GM12873 (cell line): ENCODE measurements at regions not wholly inside any gene's neighbourhood (a gene's known extent, or its start where the extent isn't known, plus 50 kb on each side); places are given as distances from the start of the nearest gene placed in this dataset.

Experiments
- TF ChIP-seq, protein P1 (sequence below): IDR thresholded peaks from 2 replicates; pipeline ENCODE4 v1.5.1; 2012; ENCODE audit warnings: low read depth, mild to moderate bottlenecking, moderate library complexity, low read length, control low read depth; ENCODE audit not compliant: insufficient read depth; ENCODE audit errors: missing control alignments

- TF ChIP-seq, protein P1, sequence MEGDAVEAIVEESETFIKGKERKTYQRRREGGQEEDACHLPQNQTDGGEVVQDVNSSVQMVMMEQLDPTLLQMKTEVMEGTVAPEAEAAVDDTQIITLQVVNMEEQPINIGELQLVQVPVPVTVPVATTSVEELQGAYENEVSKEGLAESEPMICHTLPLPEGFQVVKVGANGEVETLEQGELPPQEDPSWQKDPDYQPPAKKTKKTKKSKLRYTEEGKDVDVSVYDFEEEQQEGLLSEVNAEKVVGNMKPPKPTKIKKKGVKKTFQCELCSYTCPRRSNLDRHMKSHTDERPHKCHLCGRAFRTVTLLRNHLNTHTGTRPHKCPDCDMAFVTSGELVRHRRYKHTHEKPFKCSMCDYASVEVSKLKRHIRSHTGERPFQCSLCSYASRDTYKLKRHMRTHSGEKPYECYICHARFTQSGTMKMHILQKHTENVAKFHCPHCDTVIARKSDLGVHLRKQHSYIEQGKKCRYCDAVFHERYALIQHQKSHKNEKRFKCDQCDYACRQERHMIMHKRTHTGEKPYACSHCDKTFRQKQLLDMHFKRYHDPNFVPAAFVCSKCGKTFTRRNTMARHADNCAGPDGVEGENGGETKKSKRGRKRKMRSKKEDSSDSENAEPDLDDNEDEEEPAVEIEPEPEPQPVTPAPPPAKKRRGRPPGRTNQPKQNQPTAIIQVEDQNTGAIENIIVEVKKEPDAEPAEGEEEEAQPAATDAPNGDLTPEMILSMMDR: no peak
Observed at GRCh38 chr14:66405158-66405557, 81.0 kb upstream of the CCDC196 start.

GRCh38 chr14:66413901-66414300 lies 72.3 kb upstream of the CCDC196 start:
- TF ChIP-seq, protein P1: no peak

GRCh38 chr14:66414511-66414910 lies 71.7 kb upstream of the CCDC196 start:
- TF ChIP-seq, protein P1: no peak

DNA sequence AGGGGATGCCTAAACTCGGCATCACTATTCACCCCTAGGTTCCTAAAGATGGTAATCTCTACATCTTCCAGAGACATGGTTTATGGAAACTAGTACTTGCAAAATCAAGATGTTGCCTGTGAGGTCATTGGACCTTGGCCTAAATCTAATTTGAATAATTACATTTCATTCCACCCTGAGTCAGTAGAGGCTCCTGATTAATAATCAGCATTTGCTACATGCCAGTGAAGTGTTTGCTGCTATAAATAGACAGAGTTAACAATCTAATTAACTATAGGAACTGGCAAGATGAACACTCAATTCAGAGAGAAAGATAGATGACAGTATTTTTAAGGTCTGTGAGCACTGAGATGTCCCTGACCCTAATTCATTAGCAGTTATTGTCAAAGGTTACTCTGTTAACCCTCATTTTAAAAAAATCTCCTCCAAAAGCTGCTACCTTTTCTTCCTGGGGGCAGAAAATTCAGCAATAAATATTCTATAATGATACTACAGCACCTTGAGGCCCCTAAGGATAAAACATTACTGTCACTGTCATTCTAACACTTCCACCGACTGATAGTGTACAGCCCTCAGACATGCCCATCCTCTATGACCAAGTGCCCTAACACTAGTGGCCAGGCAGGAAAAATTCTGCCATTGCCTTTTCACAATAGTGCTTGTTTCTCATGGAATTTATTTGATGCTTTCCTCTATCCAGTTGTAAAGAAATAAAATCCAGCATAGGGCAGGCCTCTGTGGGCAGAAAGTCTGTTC lies 65.7 kb upstream of the CCDC196 start:
- TF ChIP-seq, protein P1: no peak

DNA sequence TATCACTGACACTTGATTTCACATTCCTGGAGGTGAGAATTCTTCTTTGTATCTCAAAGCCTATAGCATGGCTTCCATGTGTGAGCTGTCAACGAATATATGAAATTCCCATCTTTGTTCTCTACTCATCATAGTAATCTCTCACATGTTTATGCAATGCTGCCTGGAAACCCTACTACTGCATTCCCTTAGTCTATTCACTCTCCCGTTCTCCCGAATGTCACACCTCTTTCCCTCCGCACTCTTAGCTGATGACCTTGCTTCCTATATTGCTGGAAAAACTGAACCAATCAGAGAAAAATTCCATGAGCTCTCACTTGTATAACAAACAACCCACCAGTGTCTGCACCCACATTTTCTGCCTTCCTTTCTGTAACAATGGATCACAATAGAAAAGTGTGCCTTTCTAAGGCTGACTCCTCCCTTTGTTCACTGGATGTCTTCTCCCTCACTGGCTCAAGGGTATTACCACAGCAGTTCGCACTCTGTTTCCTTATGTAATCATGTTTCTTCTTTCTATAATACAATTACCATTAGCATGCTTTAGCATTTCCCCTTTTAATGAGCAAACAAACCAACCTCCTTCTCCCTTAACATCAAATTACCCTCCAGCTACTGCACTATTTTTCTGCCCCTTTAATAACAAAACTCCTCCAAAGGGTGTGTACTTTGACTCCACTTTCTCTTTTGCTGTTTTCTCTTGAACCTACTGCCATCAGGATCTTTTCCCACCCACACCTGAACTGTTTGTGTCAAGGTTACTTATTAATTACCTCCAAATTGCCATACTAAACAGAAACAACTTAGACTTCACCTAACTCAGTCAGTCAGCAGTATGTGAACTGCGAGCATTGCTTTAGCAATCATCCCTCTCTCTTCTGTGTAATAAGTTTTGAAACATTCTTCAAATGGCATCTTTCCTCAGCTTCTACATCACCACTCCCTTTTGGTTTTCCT lies 63.9 kb upstream of the CCDC196 start:
- TF ChIP-seq, protein P1: no peak

DNA sequence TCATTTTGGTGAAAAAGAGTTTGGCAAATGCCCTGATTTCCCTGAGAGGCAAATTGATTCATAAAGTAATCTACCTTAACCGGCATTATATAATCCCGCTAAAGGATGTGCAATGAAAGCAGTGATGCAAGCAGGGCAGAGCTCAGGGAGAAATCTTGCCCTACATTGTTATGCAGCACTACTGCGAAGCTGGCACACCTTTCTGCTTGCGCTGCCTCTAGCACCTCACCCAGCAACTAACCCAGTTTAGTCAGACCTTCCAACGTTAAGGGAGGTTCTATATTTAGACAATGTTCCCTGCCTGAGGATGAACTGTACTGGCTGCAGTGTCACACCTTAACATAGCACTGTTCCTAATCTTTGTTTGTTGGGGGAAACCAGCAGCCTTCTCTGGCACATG lies 60.8 kb upstream of the CCDC196 start:
- TF ChIP-seq, protein P1: no peak

- TF ChIP-seq, protein P1: no peak
Observed at GRCh38 chr14:66426451-66426850, 59.7 kb upstream of the CCDC196 start.
